Neural progenitor cell (in vitro differentiated cells): ENCODE measurements at regions not wholly inside any gene's neighbourhood (a gene's known extent, or its start where the extent isn't known, plus 50 kb on each side); places are given as distances from the start of the nearest gene placed in this dataset.

Source experiments
- DNase-seq: peaks from one replicate; pipeline ENCODE4 v3.0.0-alpha.2; 2016; ENCODE audit warnings: low spot score
- H2AFZ ChIP-seq: fragments of 200-600 bp; sonication (generic); replicated peaks from 2 replicates; pipeline ENCODE4 v1.6.1; 2016; ENCODE audit warnings: antibody characterized with exemption
- H3F3A ChIP-seq: fragments of 200-600 bp; sonication (generic); 2 replicates; pipeline ENCODE4 v1.6.1; 2016; ENCODE audit warnings: antibody characterized with exemption, low read depth
- H3K27ac ChIP-seq: fragments of 200-600 bp; sonication (generic); 2 replicates; pipeline ENCODE4 v1.5.1; 2016; ENCODE audit warnings: mild to moderate bottlenecking
- H3K27me3 ChIP-seq: fragments of 200-600 bp; sonication (generic); 2 replicates; pipeline ENCODE4 v1.6.1; 2016; ENCODE audit warnings: mild to moderate bottlenecking, moderate library complexity
- H3K36me3 ChIP-seq: fragments of 200-600 bp; sonication (generic); 2 replicates; pipeline ENCODE4 v1.5.1; 2016
- H3K4me1 ChIP-seq: fragments of 200-600 bp; sonication (generic); 2 replicates; pipeline ENCODE4 v1.6.1; 2016; ENCODE audit warnings: mixed run types
- H3K4me2 ChIP-seq: fragments of 200-600 bp; sonication (generic); 2 replicates; pipeline ENCODE4 v1.6.1; 2016
- H3K4me3 ChIP-seq: fragments of 200-600 bp; sonication (generic); 2 replicates; pipeline ENCODE4 v1.5.1; 2016
- H3K79me2 ChIP-seq: fragments of 200-600 bp; sonication (generic); 2 replicates; pipeline ENCODE4 v1.6.1; 2016; ENCODE audit warnings: low read depth
- H3K9ac ChIP-seq: fragments of 200-600 bp; sonication (generic); 2 replicates; pipeline ENCODE4 v1.6.1; 2016
- H3K9me3 ChIP-seq: fragments of 200-600 bp; sonication (generic); 2 replicates; pipeline ENCODE4 v1.5.1; 2016; ENCODE audit warnings: low read depth
- H4K20me1 ChIP-seq: fragments of 200-600 bp; sonication (generic); 2 replicates; pipeline ENCODE4 v1.6.1; 2016; ENCODE audit warnings: low read depth
- H3K27ac Mint-ChIP-seq: 3 replicates; pipeline ENCODE4 v1.8.0; 2021; ENCODE audit warnings: mixed read lengths
- H3K27me3 Mint-ChIP-seq: 2 replicates; pipeline ENCODE4 v1.8.0; 2022; ENCODE audit warnings: low read depth, mild to moderate bottlenecking, inconsistent platforms, moderate library complexity, mixed read lengths; ENCODE audit not compliant: insufficient read depth
- H3K36me3 Mint-ChIP-seq: 3 replicates; pipeline ENCODE4 v1.8.0; 2021; ENCODE audit warnings: mixed read lengths
- H3K4me1 Mint-ChIP-seq: 3 replicates; pipeline ENCODE4 v1.8.0; 2021; ENCODE audit warnings: mixed read lengths
- H3K4me3 Mint-ChIP-seq: 3 replicates; pipeline ENCODE4 v1.8.0; 2021; ENCODE audit warnings: mild to moderate bottlenecking, moderate library complexity, mixed read lengths
- H3K9me3 Mint-ChIP-seq: 3 replicates; pipeline ENCODE4 v1.8.0; 2020; ENCODE audit warnings: mixed read lengths
- EZH2 ChIP-seq: fragments of 200-600 bp; sonication (generic); IDR thresholded peaks from 2 replicates; pipeline ENCODE4 v1.6.1; 2017; ENCODE audit warnings: antibody characterized with exemption, mild to moderate bottlenecking, moderate library complexity
- EZH2phosphoT487 ChIP-seq: fragments of 200-600 bp; sonication (generic); IDR thresholded peaks from 2 replicates; pipeline ENCODE4 v1.6.1; 2017; ENCODE audit warnings: antibody characterized with exemption
- TF ChIP-seq, protein P1 (sequence below): fragments of 200-600 bp; sonication (generic); IDR thresholded peaks from 2 replicates; pipeline ENCODE4 v1.5.1; 2017; ENCODE audit warnings: antibody characterized with exemption, mild to moderate bottlenecking

GRCh38 chr10:57790703-57791102 lies 477.0 kb downstream of the IPMK start:
- Histone ChIP-seq H3K9me3 (no peaks in the 10 kb centered on the region), H3K4me2 (no peak overlapping the region), H3K79me2 (no peaks in the 10 kb centered on the region), H3K36me3 (no peaks in the 10 kb centered on the region), H3K4me1 (peaks cover 8% of the 10 kb centered on the region), H2AFZ (no peak overlapping the region), H3K9ac (no peak overlapping the region), H3K27me3 (no peaks in the 10 kb centered on the region), H3K4me3 (no peak overlapping the region), H3F3A (no peaks in the 10 kb centered on the region), H3K27ac (no peak overlapping the region), H4K20me1 (no peaks in the 10 kb centered on the region)
- H3K4me1 Mint-ChIP-seq = peaks cover 2% of the 10 kb centered on the region
- no peaks in the 10 kb centered on the region for H3K36me3 Mint-ChIP-seq
- H3K27me3 Mint-ChIP-seq = peaks cover 3% of the 10 kb centered on the region
- TF ChIP-seq EZH2 (no peak), EZH2phosphoT487 (no peak)
- TF ChIP-seq, protein P1, sequence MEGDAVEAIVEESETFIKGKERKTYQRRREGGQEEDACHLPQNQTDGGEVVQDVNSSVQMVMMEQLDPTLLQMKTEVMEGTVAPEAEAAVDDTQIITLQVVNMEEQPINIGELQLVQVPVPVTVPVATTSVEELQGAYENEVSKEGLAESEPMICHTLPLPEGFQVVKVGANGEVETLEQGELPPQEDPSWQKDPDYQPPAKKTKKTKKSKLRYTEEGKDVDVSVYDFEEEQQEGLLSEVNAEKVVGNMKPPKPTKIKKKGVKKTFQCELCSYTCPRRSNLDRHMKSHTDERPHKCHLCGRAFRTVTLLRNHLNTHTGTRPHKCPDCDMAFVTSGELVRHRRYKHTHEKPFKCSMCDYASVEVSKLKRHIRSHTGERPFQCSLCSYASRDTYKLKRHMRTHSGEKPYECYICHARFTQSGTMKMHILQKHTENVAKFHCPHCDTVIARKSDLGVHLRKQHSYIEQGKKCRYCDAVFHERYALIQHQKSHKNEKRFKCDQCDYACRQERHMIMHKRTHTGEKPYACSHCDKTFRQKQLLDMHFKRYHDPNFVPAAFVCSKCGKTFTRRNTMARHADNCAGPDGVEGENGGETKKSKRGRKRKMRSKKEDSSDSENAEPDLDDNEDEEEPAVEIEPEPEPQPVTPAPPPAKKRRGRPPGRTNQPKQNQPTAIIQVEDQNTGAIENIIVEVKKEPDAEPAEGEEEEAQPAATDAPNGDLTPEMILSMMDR = no peak
- no peak for DNase-seq
- no peaks in the 10 kb centered on the region for H3K9me3 Mint-ChIP-seq
- no peak overlapping the region for H3K4me3 Mint-ChIP-seq
- H3K27ac Mint-ChIP-seq = no peak overlapping the region

DNA sequence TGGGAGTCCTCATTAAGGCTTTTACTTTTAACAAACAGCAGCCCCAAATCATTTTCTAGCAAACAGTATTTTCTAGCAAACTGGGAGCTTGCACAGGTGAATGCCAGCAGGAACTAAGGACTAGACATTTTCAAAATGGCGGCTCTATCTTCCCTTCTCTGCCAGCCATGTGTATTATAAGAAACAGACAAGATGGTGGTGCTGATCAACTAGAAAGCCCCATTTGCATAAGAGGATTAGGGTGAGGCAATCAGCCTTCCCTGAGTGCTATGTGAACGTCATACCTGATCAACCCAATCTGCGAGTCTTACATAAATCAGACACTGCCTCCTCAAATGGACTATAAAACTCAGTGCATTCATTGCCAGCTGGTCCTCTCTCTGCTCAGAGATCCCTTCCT lies 479.6 kb downstream of the IPMK start:
- Mint-ChIP-seq H3K27me3 (peaks cover 5% of the 10 kb centered on the region), H3K27ac (no peak overlapping the region), H3K4me3 (no peak overlapping the region), H3K9me3 (no peaks in the 10 kb centered on the region), H3K4me1 (peaks cover 2% of the 10 kb centered on the region), H3K36me3 (no peaks in the 10 kb centered on the region)
- peaks cover 8% of the 10 kb centered on the region for H3K4me1 ChIP-seq
- H3K79me2 ChIP-seq = no peaks in the 10 kb centered on the region
- H3K27me3 ChIP-seq = no peaks in the 10 kb centered on the region
- H3F3A ChIP-seq = no peaks in the 10 kb centered on the region
- H3K27ac ChIP-seq = no peak overlapping the region
- H4K20me1 ChIP-seq = no peaks in the 10 kb centered on the region
- H3K9ac ChIP-seq = no peak overlapping the region
- H3K36me3 ChIP-seq = no peaks in the 10 kb centered on the region
- H2AFZ ChIP-seq = peak overlapping the region; percentile 42
- no peak overlapping the region for H3K4me2 ChIP-seq
- H3K9me3 ChIP-seq = no peaks in the 10 kb centered on the region
- H3K4me3 ChIP-seq = no peak overlapping the region
- no peak for DNase-seq
- TF ChIP-seq, protein P1 = no peak
- no peak for TF ChIP-seq EZH2
- TF ChIP-seq EZH2phosphoT487 = no peak

DNA sequence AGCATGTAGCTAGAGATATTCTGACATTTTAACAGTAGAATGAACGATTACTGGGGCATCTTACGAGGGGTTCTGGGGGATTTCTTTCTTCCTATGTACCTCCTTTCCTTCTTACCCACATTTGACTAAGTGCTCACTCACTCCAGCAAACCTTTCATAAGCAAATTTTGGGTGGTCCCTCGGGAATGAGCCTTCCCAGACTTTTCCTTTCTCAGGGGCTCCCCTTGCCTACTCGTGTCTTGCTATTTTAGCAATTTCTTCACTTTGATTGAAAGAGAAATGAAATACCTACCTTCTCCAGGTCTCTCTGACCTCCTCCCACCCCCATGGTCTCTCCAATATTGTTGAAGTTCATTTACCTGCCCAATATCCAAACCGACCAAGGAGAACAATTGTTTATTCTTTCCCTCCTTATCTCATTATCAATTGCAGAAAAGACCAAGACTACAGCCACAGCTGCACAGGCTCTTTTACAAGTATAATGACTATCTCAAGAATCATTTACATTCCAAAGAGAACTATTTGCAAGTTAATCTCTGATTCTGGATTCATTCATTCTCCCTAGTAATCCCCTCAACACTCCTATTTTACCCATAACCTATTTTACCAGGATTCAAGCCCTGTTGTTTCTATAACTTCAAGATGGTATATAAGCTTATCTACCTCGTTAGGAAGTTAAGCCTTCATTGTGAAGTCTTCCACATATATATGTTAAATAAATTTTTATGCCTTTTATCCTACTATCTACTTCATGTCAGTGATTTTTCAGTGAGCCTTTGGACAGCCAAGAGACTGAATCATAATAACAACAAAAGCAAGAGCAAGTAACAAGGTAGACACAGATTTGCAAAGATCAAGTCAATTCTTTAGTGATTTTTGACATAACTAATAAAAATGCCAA lies 480.6 kb downstream of the IPMK start:
- H3K27me3 ChIP-seq = no peaks in the 10 kb centered on the region
- no peak overlapping the region for H3K27ac ChIP-seq
- no peak for DNase-seq
- H3K4me3 ChIP-seq = no peak overlapping the region
- H3F3A ChIP-seq = no peaks in the 10 kb centered on the region
- H3K79me2 ChIP-seq = no peaks in the 10 kb centered on the region
- H4K20me1 ChIP-seq = no peaks in the 10 kb centered on the region
- no peaks in the 10 kb centered on the region for H3K9me3 ChIP-seq
- Mint-ChIP-seq H3K4me1 (peaks cover 2% of the 10 kb centered on the region), H3K27me3 (peaks cover 5% of the 10 kb centered on the region), H3K36me3 (no peaks in the 10 kb centered on the region), H3K9me3 (no peaks in the 10 kb centered on the region), H3K4me3 (no peak overlapping the region), H3K27ac (no peak overlapping the region)
- no peaks in the 10 kb centered on the region for H3K36me3 ChIP-seq
- peaks cover 8% of the 10 kb centered on the region for H3K4me1 ChIP-seq
- no peak overlapping the region for H2AFZ ChIP-seq
- TF ChIP-seq EZH2 (no peak), EZH2phosphoT487 (no peak)
- TF ChIP-seq, protein P1 = no peak
- H3K4me2 ChIP-seq = no peak overlapping the region
- H3K9ac ChIP-seq = no peak overlapping the region
